ENCODE measurements at regions not wholly inside any gene's neighbourhood (a gene's known extent, or its start where the extent isn't known, plus 50 kb on each side); places are given as distances from the start of the nearest gene placed in this dataset.

GRCh38 chr4:31784558-31784957 is 1064.4 kb downstream of the PCDH7 start:
- TF ChIP-seq PHF8 (IDR thresholded peaks at IDR 0.05; ENCODE audit: borderline replicate concordance, low read depth) (no peak), ESRRA (IDR thresholded peaks at IDR 0.05; ENCODE audit: borderline replicate concordance, low read length) (no peak), ZSCAN20 (CRISPR knock-in tag; IDR thresholded peaks at IDR 0.05) (no peak), POLR2A (IDR thresholded peaks at IDR 0.05; ENCODE audit: low read length) (no peak), BHLHE40 (IDR thresholded peaks at IDR 0.05; ENCODE audit: low read depth, low read length) (no peak), MAZ (IDR thresholded peaks at IDR 0.05; ENCODE audit: borderline replicate concordance, low read depth, low read length) (no peak), JUNB (IDR thresholded peaks at IDR 0.05) (no peak), CEBPB (IDR thresholded peaks at IDR 0.05) (no peak), MAX (IDR thresholded peaks at IDR 0.05) (no peak), FOSB (CRISPR knock-in tag; IDR thresholded peaks at IDR 0.05) (no peak)
- TF ChIP-seq, protein P1, sequence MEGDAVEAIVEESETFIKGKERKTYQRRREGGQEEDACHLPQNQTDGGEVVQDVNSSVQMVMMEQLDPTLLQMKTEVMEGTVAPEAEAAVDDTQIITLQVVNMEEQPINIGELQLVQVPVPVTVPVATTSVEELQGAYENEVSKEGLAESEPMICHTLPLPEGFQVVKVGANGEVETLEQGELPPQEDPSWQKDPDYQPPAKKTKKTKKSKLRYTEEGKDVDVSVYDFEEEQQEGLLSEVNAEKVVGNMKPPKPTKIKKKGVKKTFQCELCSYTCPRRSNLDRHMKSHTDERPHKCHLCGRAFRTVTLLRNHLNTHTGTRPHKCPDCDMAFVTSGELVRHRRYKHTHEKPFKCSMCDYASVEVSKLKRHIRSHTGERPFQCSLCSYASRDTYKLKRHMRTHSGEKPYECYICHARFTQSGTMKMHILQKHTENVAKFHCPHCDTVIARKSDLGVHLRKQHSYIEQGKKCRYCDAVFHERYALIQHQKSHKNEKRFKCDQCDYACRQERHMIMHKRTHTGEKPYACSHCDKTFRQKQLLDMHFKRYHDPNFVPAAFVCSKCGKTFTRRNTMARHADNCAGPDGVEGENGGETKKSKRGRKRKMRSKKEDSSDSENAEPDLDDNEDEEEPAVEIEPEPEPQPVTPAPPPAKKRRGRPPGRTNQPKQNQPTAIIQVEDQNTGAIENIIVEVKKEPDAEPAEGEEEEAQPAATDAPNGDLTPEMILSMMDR (IDR thresholded peaks at IDR 0.05): no peak
